HFF-Myc (cell line): ENCODE measurements at regions not wholly inside any gene's neighbourhood (a gene's known extent, or its start where the extent isn't known, plus 50 kb on each side); places are given as distances from the start of the nearest gene placed in this dataset.

Source experiments
- DNase-seq: peaks from one replicate; pipeline ENCODE4 v3.0.0-alpha.2; 2011; ENCODE audit warnings: low read depth; ENCODE audit errors: extremely low read depth
- H3K4me3 ChIP-seq: replicated peaks from 2 replicates; pipeline ENCODE4 v1.5.1; 2011; ENCODE audit warnings: low read depth, mild to moderate bottlenecking, control low read depth, low read length
- CTCF ChIP-seq: IDR thresholded peaks from 2 replicates; pipeline ENCODE4 v1.5.1; 2012; ENCODE audit warnings: mild to moderate bottlenecking, low read depth, low read length, control low read depth; ENCODE audit errors: missing control alignments

DNA sequence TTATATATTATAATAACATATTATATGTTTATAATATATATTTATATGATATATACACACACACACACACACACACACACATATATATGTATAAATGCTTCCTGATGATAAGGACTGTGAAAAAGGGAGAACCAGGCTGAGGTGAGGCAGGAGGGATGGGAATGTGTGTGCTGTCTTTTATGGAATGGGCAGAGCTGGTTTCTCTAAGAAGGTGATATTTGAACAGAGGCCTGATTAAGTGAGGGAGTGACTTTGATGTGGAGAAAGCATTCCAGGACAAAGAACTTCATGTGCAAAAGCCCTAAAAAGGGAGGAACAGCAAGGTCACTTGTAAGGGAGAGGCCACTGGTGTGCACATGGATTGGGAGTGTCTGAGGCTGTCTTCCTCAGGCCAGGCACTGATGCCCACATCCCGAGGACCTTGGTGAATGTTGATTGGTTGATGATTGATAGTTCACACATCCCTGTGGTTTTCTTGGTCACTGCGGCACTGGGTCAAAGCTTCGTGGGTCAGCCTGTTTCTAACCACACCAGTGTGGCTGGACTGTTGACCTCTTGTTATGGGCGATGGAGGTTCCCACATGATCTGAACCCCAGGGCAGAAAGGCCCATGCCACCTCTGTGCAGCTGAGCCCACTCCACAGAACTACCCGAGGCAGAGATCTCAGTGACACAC, 196.9 kb downstream of the MYCN start:
- no peak for TF ChIP-seq CTCF
- DNase-seq, result no peak

DNA sequence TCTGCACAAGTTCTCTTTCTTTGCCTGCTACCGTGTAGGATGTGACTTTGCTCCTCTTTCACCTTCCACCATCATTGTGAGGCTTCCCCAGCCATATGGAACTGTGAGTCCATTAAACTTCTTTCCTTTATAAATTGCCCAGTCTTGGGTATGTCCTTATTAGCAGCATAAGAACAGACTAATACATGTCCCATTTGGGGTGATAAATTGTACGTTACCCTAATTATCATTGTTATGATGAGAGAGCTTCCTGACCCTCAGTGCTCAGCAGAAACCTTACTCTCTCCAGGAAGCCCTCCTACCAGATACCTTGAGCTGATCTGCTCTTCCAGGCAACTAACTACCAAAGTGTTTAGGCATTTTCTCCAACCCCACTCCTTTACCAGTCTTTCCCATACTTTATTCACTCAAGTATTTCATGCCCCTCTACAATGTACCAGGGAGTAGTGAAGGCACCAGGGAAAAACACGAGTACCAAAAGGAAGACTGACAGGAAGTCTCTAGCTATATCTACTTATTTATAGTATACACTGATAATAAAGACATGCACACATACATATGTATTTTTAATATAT, 196.2 kb downstream of the MYCN start:
- no peak for DNase-seq
- no peak overlapping the region for H3K4me3 ChIP-seq
- TF ChIP-seq CTCF, result no peak

More for the DNA sequence above, 196.9 kb downstream of the MYCN start:
- no peak overlapping the region for H3K4me3 ChIP-seq

- no peak for DNase-seq
- no peak overlapping the region for H3K4me3 ChIP-seq
- TF ChIP-seq CTCF, result no peak
These were observed 195.6 kb downstream of the MYCN start for GRCh38 chr2:16135913-16136310.

DNA sequence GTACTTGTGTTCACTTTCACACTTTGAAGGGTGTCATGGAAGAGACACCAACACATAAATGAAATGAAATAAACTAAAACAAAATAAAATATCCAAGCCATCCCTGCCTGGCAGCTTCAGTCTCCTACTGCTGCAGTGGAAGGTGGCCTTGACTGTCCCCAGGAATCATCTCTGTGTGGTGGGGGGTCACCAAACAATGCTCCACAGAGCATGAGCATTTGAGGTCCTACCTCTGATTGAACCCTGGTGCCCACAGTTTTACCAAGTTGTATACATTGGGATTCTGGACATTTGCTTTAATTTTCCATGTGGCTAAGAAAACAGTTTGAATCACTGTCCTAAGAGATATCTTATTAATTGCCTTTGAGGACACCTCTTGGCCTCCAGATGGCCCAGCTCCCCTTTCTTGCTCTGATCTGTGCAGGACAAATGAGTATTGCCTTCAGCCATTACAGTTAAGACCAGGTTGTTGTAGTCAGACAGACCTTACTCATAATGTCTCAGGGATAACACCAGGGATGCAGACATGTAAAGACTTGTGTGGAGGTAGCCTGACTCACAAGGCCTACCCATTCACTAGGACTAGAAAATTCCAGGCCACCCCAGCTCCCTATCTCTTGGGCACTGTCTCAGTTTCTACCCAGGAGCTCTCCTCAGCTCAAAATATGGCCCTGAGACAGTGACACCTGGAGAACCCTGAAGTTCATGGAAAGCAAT, 195.0 kb downstream of the MYCN start:
- TF ChIP-seq CTCF, result no peak
- no peak overlapping the region for H3K4me3 ChIP-seq
- no peak for DNase-seq

GRCh38 chr2:16134436-16135165, 194.3 kb downstream of the MYCN start:
- no peak for DNase-seq
- TF ChIP-seq CTCF, result no peak
- no peak overlapping the region for H3K4me3 ChIP-seq

GRCh38 chr2:16130906-16131400, 190.6 kb downstream of the MYCN start:
- TF ChIP-seq CTCF, result no peak
- no peak for DNase-seq

More at GRCh38 chr2:16130906-16131400, 190.6 kb downstream of the MYCN start:
- H3K4me3 ChIP-seq, result no peak overlapping the region
